Muscle of arm (tissue), 1 donor: ENCODE measurements at regions not wholly inside any gene's neighbourhood (a gene's known extent, or its start where the extent isn't known, plus 50 kb on each side); places are given as distances from the start of the nearest gene placed in this dataset.
"Not testable (repeated sequence)": the region's sequence is repeated elsewhere in the genome, so short reads cannot be mapped to it uniquely, and the experiment has no call there.

Experiments used
- DNase-seq: peaks from one replicate; pipeline ENCODE4 v3.0.0-alpha.2; 2013

GRCh38 chr6:9307187-9307586 lies 871.8 kb upstream of the SLC35B3 start:
- no peak for DNase-seq

GRCh38 chr6:9295644-9296043 lies 860.3 kb upstream of the SLC35B3 start:
- DNase-seq = no peak

- no peak for DNase-seq
These were observed 857.6 kb upstream of the SLC35B3 start for GRCh38 chr6:9292975-9293374.

GRCh38 chr6:9290342-9290741 lies 855.0 kb upstream of the SLC35B3 start:
- DNase-seq = not testable (repeated sequence)

GRCh38 chr6:9272671-9273070 lies 837.3 kb upstream of the SLC35B3 start:
- DNase-seq = no peak

- no peak for DNase-seq
These were observed 831.4 kb upstream of the SLC35B3 start for GRCh38 chr6:9266741-9267140.

GRCh38 chr6:9257215-9257614 lies 821.9 kb upstream of the SLC35B3 start:
- no peak for DNase-seq

- no peak for DNase-seq
These were observed 818.9 kb upstream of the SLC35B3 start for GRCh38 chr6:9254251-9254650.

- DNase-seq = no peak
These were observed 817.5 kb upstream of the SLC35B3 start for GRCh38 chr6:9252799-9253198.

- DNase-seq = peak; percentile 2
These were observed 815.5 kb upstream of the SLC35B3 start for GRCh38 chr6:9250852-9251251.

- DNase-seq = no peak
These were observed 812.8 kb upstream of the SLC35B3 start for GRCh38 chr6:9248133-9248532.

GRCh38 chr6:9240861-9241260 lies 805.5 kb upstream of the SLC35B3 start:
- DNase-seq = no peak

- DNase-seq = no peak
These were observed 801.1 kb upstream of the SLC35B3 start for GRCh38 chr6:9236443-9236842.

- DNase-seq = no peak
These were observed 798.3 kb upstream of the SLC35B3 start for GRCh38 chr6:9233686-9234085.

GRCh38 chr6:9233226-9233625 lies 797.9 kb upstream of the SLC35B3 start:
- DNase-seq = no peak

GRCh38 chr6:9225441-9225871 lies 790.1 kb upstream of the SLC35B3 start:
- DNase-seq = no peak

GRCh38 chr6:9224539-9224938 lies 789.2 kb upstream of the SLC35B3 start:
- no peak for DNase-seq

- not testable (repeated sequence) for DNase-seq
These were observed 778.4 kb upstream of the SLC35B3 start for GRCh38 chr6:9213717-9214116.

GRCh38 chr6:9208966-9209365 lies 773.6 kb upstream of the SLC35B3 start:
- DNase-seq = no peak

- no peak for DNase-seq
These were observed 770.3 kb upstream of the SLC35B3 start for GRCh38 chr6:9205645-9206044.

- no peak for DNase-seq
These were observed 768.8 kb upstream of the SLC35B3 start for GRCh38 chr6:9204171-9204570.

- no peak for DNase-seq
These were observed 765.4 kb upstream of the SLC35B3 start for GRCh38 chr6:9200712-9201111.

GRCh38 chr6:9197726-9198125 lies 762.4 kb upstream of the SLC35B3 start:
- no peak for DNase-seq

GRCh38 chr6:9195322-9195721 lies 760.0 kb upstream of the SLC35B3 start:
- no peak for DNase-seq

GRCh38 chr6:9192405-9192909 lies 757.1 kb upstream of the SLC35B3 start:
- no peak for DNase-seq
